Loucy (cell line): ENCODE measurements at regions not wholly inside any gene's neighbourhood (a gene's known extent, or its start where the extent isn't known, plus 50 kb on each side); places are given as distances from the start of the nearest gene placed in this dataset.

Experiments
- EZH2phosphoT487 ChIP-seq: fragments of 200-600 bp; IDR thresholded peaks from 2 replicates; pipeline ENCODE4 v1.6.1; 2018; ENCODE audit warnings: antibody characterized with exemption, mild to moderate bottlenecking, moderate library complexity, borderline replicate concordance
- TF ChIP-seq, protein P1 (sequence below): fragments of 200-600 bp; sonication (generic); conservative IDR thresholded peaks from 2 replicates; pipeline ENCODE4 v1.5.1; 2014; ENCODE audit warnings: mild to moderate bottlenecking, antibody characterized with exemption, low read length

DNA sequence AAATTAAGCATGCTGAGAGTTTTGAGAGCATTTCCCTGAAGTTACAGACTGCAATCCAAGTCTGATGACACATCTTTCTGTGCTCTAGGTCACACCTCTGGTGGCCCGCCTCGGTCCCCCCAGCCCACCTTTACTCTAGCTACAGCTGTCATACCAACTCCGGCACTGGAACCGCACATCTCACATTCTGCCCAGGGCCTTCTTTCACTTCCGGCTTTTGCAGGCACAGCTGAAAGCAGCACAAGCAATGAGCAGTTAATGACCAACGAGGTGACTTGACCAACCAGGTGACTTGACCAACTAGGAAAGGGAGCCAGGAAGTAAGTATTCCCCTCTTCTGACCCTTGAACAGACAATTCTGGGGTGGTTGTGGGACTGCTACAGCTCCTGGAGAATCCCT lies 88.6 kb upstream of the MOCS1 start:
- TF ChIP-seq, protein P1, sequence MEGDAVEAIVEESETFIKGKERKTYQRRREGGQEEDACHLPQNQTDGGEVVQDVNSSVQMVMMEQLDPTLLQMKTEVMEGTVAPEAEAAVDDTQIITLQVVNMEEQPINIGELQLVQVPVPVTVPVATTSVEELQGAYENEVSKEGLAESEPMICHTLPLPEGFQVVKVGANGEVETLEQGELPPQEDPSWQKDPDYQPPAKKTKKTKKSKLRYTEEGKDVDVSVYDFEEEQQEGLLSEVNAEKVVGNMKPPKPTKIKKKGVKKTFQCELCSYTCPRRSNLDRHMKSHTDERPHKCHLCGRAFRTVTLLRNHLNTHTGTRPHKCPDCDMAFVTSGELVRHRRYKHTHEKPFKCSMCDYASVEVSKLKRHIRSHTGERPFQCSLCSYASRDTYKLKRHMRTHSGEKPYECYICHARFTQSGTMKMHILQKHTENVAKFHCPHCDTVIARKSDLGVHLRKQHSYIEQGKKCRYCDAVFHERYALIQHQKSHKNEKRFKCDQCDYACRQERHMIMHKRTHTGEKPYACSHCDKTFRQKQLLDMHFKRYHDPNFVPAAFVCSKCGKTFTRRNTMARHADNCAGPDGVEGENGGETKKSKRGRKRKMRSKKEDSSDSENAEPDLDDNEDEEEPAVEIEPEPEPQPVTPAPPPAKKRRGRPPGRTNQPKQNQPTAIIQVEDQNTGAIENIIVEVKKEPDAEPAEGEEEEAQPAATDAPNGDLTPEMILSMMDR = no peak
- TF ChIP-seq EZH2phosphoT487 = no peak
